CD4-positive, alpha-beta T cell treated with Interferon gamma for 1 hour (primary cell): ENCODE measurements at regions not wholly inside any gene's neighbourhood (a gene's known extent, or its start where the extent isn't known, plus 50 kb on each side); places are given as distances from the start of the nearest gene placed in this dataset.

Source experiments
- DNase-seq: peaks from one replicate; pipeline ENCODE4 v3.0.0-alpha.2; 2020

- DNase-seq, result no peak
Measured at GRCh38 chr9:107723015-107723414, 233.4 kb upstream of the KLF4 start.

DNA sequence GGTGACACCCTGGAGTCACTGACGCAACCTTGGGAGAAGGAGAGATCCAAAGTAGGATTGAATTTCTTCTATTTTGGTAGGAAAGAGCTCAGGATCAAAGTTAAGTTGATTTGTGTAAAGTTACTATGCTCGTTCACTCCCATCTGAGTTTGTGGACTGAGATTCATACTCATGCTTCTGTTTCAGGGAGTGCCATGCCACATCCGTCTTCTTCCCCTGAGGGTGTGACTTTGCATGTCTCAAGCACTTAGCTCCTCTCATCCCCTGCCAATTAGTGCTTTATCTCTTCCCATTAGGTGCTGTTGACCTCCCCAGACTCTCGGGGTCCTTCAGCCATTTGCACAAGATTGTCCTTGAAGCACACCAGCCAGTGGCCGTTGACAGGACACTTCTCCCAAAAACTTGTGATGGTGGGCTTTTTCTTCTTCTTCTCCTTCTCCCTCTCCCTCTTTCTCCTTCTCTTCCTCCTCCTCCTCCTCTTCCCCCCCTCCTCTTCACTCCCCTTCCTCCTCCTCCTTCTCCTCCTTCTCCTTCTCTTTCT is 232.2 kb upstream of the KLF4 start:
- no peak for DNase-seq

DNA sequence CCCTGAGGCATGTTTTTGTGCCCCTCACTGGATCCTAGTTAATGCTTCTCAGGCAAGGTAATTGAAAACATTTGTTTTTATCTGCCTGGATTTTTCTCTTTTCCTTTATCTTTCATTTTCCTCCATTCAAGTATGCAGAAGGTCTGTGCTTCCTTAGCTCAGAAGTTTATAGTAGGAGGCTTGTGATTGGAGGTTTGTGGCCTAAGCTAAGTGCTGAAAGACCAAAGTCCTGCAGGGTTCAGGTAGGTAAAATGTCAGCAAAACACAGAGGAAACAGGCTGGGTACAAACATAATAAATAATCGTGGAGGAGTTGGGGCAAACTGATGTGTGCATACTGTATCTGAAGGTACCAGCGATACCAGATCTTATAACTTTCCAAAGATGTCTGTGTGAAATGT is 230.9 kb upstream of the KLF4 start:
- DNase-seq, result no peak

GRCh38 chr9:107717529-107718314 is 228.2 kb upstream of the KLF4 start:
- DNase-seq, result no peak

- DNase-seq, result no peak
Measured at GRCh38 chr9:107715740-107716139, 226.2 kb upstream of the KLF4 start.

GRCh38 chr9:107713470-107713869 is 223.9 kb upstream of the KLF4 start:
- DNase-seq, result no peak

- DNase-seq, result peak; percentile 32
Measured at GRCh38 chr9:107712390-107712789, 222.8 kb upstream of the KLF4 start.

DNA sequence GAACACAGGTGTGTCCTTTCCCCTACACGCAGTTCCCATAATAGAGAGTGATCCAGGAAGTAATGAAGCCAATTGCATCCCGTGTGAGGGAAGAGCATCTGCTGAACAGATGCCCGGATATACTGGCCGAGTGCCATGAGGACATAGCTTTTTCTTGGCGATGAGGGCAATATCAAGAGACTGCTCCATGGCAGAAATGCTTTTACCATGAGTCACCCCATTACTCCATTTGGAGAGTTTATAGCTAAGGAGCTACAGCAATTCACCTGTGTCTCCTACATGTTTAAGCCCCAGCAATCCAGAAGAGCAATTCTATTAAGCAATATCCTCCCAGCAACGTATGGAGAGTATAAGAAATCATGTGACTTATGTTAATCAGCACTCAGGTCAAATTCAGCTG is 222.0 kb upstream of the KLF4 start:
- DNase-seq, result no peak

DNA sequence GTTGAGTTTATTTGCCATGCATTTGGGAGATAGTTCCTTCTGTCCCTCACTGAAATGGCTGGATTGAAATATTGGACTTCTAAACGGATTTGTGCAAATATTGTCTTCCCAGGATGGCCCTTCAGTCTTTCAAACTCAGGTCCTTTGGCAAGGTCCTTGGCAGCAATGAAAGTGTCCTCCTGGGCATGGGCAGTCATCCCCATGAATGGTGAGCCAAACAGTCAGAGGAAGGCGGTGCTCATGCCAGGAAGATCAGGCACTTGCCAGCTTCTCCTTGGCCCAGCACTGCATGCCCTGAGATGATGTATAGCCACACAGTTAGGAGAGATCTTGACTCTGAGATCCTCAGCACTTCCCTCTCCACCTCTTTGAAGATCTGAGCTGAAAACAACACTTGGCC is 221.4 kb upstream of the KLF4 start:
- no peak for DNase-seq

- DNase-seq, result no peak
Measured at GRCh38 chr9:107710546-107710945, 221.0 kb upstream of the KLF4 start.

DNA sequence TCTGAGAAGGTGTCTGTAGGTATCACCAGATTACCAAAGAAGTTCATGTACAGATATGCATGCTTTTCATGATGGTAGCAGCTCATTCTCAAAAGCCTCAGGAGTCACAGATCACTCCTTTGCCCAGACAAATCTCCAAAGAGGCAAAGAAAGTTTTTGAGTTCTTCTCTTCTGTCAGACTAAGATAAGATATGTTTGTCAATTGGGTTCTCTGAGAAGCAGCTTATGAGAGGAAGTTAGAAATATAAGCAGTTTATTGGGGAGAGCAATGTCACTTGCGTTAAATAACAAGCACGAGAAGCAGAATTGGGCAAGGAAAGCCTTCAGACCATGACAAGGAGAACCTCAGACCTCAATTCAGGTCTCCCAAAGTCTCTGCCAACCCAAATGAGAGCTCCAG is 219.2 kb upstream of the KLF4 start:
- no peak for DNase-seq

GRCh38 chr9:107707915-107708441 is 218.4 kb upstream of the KLF4 start:
- DNase-seq, result no peak

DNA sequence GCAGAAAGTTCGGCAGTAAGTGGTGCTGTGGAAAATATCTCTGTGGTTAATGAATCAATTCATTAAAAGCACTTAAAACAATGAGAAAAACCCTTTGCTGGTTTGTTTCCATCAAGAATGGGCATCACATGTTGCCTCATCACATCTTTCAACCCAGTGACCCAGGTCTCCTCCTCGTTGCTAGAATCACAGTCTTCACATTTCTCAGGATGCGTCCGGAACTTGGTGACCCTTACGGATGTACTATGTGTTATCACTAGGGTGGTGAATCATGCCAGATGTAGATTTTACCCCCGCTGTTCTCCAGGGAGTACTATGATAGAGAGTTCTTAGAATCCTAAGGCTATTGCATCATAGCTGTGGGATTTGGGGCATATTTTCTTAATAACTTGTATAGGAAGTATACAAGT is 217.9 kb upstream of the KLF4 start:
- no peak for DNase-seq

DNA sequence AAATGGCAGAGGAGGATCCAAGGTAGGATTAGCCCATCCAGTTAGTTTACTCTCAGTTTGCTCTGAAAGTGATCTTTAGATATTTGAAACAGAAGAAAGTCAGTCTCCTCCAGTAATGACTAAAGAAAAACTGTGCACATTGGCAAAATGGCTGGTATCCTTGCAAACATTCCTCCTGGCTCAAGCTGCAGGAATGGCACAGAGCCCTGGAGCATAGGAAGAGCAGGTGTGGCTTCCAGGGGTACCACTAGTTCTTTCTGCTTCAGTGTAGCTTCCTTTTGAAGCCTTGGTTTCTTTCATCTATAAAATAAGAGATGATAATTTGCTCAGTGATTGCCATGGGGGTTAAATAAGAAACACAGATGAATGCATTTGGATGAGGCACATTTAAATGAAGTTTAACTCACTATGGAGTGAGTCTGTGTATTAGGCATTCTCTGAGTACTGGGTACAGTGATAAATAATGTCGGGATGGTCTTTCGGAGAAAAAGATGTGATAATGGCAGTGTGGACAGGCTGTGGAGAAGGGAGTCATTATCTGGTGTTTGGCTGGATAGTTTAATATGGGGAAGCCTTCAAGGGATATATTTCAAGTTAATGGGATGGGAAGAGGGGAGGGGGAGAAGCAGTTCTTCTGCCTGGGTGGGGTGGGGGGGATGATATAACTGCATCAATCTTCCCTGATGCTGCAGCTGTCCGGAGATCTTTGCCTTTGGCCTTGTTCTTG is 217.3 kb upstream of the KLF4 start:
- DNase-seq, result no peak

- DNase-seq, result no peak
Measured at GRCh38 chr9:107705521-107705920, 216.0 kb upstream of the KLF4 start.

DNA sequence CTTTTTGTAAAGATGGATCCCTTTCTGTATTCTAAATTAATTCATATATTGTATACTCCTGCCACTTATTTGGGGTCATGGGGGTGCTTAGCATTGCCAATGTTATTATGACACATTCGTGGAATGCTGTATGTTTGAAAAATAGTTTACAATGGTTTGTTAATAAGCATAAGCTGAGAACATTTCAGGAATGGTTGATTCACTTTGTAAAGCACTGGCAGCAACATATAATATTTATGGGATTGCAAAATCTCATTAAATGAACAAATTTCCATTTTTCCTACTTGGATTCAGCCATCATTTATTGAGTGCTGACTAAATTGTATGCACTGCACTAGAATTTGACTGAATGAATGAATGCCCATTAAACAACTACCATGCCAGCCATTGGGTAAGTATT is 215.2 kb upstream of the KLF4 start:
- no peak for DNase-seq

DNA sequence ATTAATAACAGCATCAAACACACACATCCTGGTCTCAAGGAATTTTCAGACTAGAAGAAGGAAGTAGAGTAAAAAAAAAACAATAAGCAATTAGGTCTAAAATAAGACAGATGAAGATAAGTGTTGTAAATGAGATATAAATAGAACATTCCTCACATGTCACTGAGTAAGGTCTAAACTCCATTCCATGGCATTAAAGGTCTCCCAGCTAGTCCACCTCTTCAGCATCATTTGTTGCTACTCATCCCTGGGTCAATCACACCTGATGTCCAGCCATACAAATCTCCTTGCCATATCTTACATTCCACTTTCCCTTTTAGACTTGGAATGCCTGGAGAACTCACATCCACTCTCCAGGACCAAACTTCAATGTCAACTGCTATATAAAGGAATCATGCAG is 214.1 kb upstream of the KLF4 start:
- DNase-seq, result no peak

GRCh38 chr9:107700847-107701246 is 211.3 kb upstream of the KLF4 start:
- DNase-seq, result no peak

DNA sequence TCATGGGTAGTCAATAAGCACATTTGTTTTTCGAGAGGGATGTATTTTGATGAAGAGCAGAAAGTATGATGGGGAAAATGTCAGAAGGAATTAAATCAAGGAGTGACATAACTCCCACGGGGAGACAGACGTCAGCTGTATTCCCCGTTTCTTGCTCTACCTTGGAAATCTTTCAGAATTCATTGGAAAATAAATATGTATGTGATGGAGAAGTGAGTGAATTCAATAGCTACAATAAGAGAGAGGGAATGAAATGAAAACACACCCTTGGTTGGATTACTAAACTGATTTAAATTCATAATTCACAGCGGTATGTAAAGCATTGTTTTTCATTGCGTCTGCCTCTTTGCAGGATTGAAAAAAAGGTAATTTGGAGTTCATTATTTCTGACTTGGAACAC is 209.7 kb upstream of the KLF4 start:
- no peak for DNase-seq

DNA sequence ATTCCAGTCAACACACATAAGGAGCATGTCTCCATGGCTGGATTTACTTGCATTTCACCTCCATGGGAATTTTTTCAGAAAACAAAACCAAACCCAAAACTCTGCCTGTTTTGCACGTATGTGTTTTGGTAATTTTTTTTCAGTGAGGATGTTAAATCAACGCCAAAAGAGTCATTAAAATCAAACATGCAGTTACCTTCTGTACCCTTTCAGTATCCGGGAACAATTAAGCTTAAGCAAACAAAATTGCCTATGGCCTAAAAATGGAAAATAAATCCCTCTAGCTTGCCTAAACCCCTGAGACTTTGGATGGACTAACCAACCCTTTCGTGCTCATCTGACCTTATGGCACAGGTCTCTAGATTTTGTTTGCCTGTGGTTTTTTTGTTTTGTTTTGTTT is 209.2 kb upstream of the KLF4 start:
- no peak for DNase-seq

DNA sequence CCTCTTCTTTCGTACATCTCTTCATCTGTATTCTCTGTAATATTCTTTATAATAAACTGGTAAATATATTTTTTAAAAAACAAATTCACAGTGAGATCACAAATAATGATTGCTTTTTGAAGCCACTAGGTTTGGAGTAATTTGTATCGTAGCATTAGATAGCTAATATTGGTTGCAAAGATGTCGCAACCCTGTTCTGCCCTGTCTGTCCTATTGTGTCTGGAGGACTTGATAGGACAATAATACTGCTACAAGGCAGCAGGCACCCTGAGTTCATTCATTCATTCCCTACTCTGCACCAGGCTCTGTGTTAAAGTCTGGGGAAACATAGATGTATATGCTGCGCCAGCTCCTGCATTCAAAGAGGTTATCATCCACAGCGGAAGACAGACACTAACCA is 206.7 kb upstream of the KLF4 start:
- no peak for DNase-seq

- DNase-seq, result no peak
Measured at GRCh38 chr9:107694390-107694789, 204.8 kb upstream of the KLF4 start.

DNA sequence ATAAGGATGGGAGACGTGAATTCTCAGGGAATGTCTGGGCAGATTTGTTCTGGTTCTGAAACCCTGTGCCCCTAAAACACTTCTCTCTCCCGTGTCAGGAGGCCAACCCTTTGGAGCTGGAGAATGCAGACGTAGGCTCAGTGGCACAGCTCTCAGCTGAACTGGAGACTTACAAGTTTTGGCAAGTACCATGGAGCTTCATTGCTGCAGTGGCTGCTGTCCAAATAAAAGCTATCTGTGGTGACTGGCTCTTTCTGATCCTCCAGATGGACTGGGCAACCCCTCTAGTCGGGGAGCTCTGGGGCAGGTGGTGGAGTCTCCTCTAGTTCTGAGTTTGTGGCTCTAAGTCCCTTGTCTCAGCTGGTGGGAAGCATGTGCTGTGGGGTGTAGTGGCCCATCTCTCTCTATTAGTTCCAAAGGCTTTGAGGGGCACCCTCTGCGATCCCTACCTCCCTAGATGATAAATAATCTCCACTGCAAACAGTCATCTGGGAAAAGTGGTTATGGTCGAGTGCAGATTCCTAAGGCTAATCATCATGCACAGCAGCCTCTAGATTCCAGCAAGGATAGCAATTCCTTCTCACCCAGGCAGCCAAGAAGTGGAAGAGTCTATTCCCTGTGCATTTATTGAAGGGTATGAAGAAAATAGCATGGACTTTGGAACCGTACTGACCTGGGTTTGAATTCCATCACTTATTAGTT is 204.2 kb upstream of the KLF4 start:
- DNase-seq, result no peak

DNA sequence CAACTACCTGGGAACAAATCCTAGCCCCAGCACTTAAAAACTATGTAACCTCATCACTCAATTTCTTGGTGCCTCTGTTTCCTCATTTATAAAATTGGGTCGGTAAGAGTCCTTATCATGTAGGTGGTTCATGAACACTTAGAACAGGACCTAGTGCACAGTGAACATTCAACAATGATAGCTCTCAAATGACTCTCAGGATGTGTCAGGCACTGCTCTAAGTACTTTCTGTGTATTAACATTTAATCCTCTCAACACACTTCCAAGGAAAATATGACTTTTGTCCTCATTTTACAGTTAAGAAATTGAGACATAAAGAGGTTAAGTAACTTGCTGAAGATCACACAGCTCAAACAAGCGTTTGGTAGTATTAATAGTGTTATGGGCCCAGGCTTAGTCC is 202.1 kb upstream of the KLF4 start:
- no peak for DNase-seq
